GM23338 (cell line): ENCODE measurements at regions not wholly inside any gene's neighbourhood (a gene's known extent, or its start where the extent isn't known, plus 50 kb on each side); places are given as distances from the start of the nearest gene placed in this dataset.

Source experiments
- ATAC-seq: fragments of 200-7000 bp; cut with Tn5 transposase; 3 replicates; pipeline ENCODE4 v1.9.1; 2020
- DNase-seq: peaks from one replicate; pipeline ENCODE4 v3.0.0-alpha.2; 2015; ENCODE audit warnings: low spot score
- H2AFZ ChIP-seq: fragments of 200-600 bp; sonication (generic); 2 replicates; pipeline ENCODE4 v1.8.0; 2016; ENCODE audit warnings: antibody characterized with exemption, mild to moderate bottlenecking, moderate library complexity
- H3F3A ChIP-seq: fragments of 200-600 bp; sonication (generic); replicated peaks from 2 replicates; pipeline ENCODE4 v1.8.0; 2017; ENCODE audit warnings: antibody characterized with exemption, mixed run types, low read depth
- H3K27ac ChIP-seq: fragments of 200-600 bp; sonication (generic); 2 replicates; pipeline ENCODE4 v1.6.1; 2016; ENCODE audit warnings: low read depth
- H3K27me3 ChIP-seq: fragments of 200-600 bp; sonication (generic); 2 replicates; pipeline ENCODE4 v1.8.0; 2016; ENCODE audit warnings: mild to moderate bottlenecking, mixed run types, moderate library complexity; ENCODE audit not compliant: insufficient read depth
- H3K36me3 ChIP-seq: fragments of 200-600 bp; sonication (generic); 2 replicates; pipeline ENCODE4 v1.8.0; 2016; ENCODE audit warnings: mild to moderate bottlenecking; ENCODE audit not compliant: insufficient read depth
- H3K4me1 ChIP-seq: fragments of 200-600 bp; sonication (generic); 2 replicates; pipeline ENCODE4 v1.8.0; 2016; ENCODE audit warnings: mild to moderate bottlenecking, moderate library complexity; ENCODE audit not compliant: insufficient read depth
- H3K4me2 ChIP-seq: fragments of 200-600 bp; sonication (generic); 2 replicates; pipeline ENCODE4 v1.7.1; 2017; ENCODE audit warnings: mixed run types
- H3K4me3 ChIP-seq: fragments of 200-600 bp; sonication (generic); 2 replicates; pipeline ENCODE4 v1.6.1; 2016; ENCODE audit warnings: mixed run types
- H3K79me2 ChIP-seq: fragments of 200-600 bp; sonication (generic); replicated peaks from 2 replicates; pipeline ENCODE4 v1.8.0; 2017; ENCODE audit warnings: mild to moderate bottlenecking; ENCODE audit not compliant: insufficient read depth
- H3K9me2 ChIP-seq: fragments of 200-600 bp; sonication (generic); 2 replicates; pipeline ENCODE4 v1.8.0; 2017; ENCODE audit not compliant: insufficient read depth
- H4K20me1 ChIP-seq: fragments of 200-600 bp; sonication (generic); replicated peaks from 2 replicates; pipeline ENCODE4 v1.8.0; 2017; ENCODE audit warnings: mild to moderate bottlenecking; ENCODE audit not compliant: insufficient read depth
- H3K27ac Mint-ChIP-seq: 2 replicates; pipeline ENCODE4 v1.8.0; 2020; ENCODE audit warnings: inconsistent platforms, mild to moderate bottlenecking, moderate library complexity, mixed read lengths
- H3K27me3 Mint-ChIP-seq: 3 replicates; pipeline ENCODE4 v1.8.0; 2022; ENCODE audit warnings: low read depth, mild to moderate bottlenecking, moderate library complexity, mixed read lengths, inconsistent platforms; ENCODE audit not compliant: insufficient read depth, poor library complexity
- H3K36me3 Mint-ChIP-seq: 3 replicates; pipeline ENCODE4 v1.8.0; 2021; ENCODE audit warnings: low read depth, mild to moderate bottlenecking, inconsistent platforms, moderate library complexity, mixed read lengths
- H3K4me1 Mint-ChIP-seq: 3 replicates; pipeline ENCODE4 v1.8.0; 2020; ENCODE audit warnings: mild to moderate bottlenecking, inconsistent platforms, mixed read lengths
- H3K4me3 Mint-ChIP-seq: 3 replicates; pipeline ENCODE4 v1.8.0; 2021; ENCODE audit warnings: moderate library complexity, mild to moderate bottlenecking, inconsistent platforms, mixed read lengths
- H3K9me3 Mint-ChIP-seq: 3 replicates; pipeline ENCODE4 v1.8.0; 2020; ENCODE audit warnings: moderate library complexity, mild to moderate bottlenecking, inconsistent platforms, mixed read lengths
- CREB1 ChIP-seq: fragments of 250-450 bp; sonication (Bioruptor Pico); IDR thresholded peaks from 2 replicates; pipeline ENCODE4 v1.5.0; 2020; ENCODE audit warnings: low read depth, mild to moderate bottlenecking, moderate library complexity
- JUNB ChIP-seq: IDR thresholded peaks from one replicate; pipeline ENCODE4 v1.6.1; 2016; ENCODE audit warnings: antibody characterized with exemption; ENCODE audit not compliant: unreplicated experiment
- REST ChIP-seq: IDR thresholded peaks from one replicate; pipeline ENCODE4 v1.6.1; 2018; ENCODE audit warnings: antibody characterized with exemption; ENCODE audit not compliant: unreplicated experiment
- STAT1 ChIP-seq: IDR thresholded peaks from one replicate; pipeline ENCODE4 v1.6.1; 2016; ENCODE audit warnings: antibody characterized with exemption; ENCODE audit not compliant: unreplicated experiment
- ZNF114 ChIP-seq: fragments of 250-450 bp; sonication (Bioruptor Pico); IDR thresholded peaks from 2 replicates; pipeline ENCODE4 v1.5.0; 2020; ENCODE audit warnings: mild to moderate bottlenecking, moderate library complexity
- ZNF331 ChIP-seq: fragments of 250-450 bp; sonication (Bioruptor Pico); IDR thresholded peaks from 2 replicates; pipeline ENCODE4 v1.5.0; 2020; ENCODE audit warnings: low read depth, mild to moderate bottlenecking, moderate library complexity
- TF ChIP-seq, protein P1 (sequence below): fragments of 250-450 bp; sonication (Bioruptor Pico); IDR thresholded peaks from 2 replicates; pipeline ENCODE4 v1.5.0; 2020; ENCODE audit warnings: mild to moderate bottlenecking, moderate library complexity
- TF ChIP-seq, protein P2 (sequence below): IDR thresholded peaks from 2 replicates; pipeline ENCODE4 v1.6.1; 2016; ENCODE audit warnings: antibody characterized with exemption
- TF ChIP-seq, protein P3 (sequence below), 2 experiments: fragments of 200-600 bp in 1 of 2; sonication (generic) in 1 of 2; conservative IDR thresholded peaks; 2 replicates each; pipeline versions ENCODE4 v1.5.1 to v1.6.1; 2016 to 2017; ENCODE audit warnings: antibody characterized with exemption in 2 of 2, low read depth in 2 of 2, mild to moderate bottlenecking in 2 of 2, moderate library complexity in 1 of 2

GRCh38 chr3:194276768-194277103 is 74.4 kb downstream of the CPN2 start:
- Mint-ChIP-seq H3K27ac (no peak overlapping the region), H3K27me3 (peaks cover 40% of the 10 kb centered on the region), H3K4me1 (peaks cover 25% of the 10 kb centered on the region), H3K36me3 (peaks cover 13% of the 10 kb centered on the region), H3K4me3 (no peak overlapping the region), H3K9me3 (peaks cover 18% of the 10 kb centered on the region)
- Histone ChIP-seq H3K27ac (no peak overlapping the region), H2AFZ (peak overlapping the region; percentile 83; the same call in 1 of the 2 replicates), H3K4me1 (peaks cover 14% of the 10 kb centered on the region), H3F3A (peaks cover 15% of the 10 kb centered on the region), H3K4me2 (no peak overlapping the region), H3K79me2 (no peaks in the 10 kb centered on the region), H3K36me3 (no peaks in the 10 kb centered on the region), H3K27me3 (no peaks in the 10 kb centered on the region), H3K9me2 (no peaks in the 10 kb centered on the region), H4K20me1 (no peaks in the 10 kb centered on the region), H3K4me3 (no peak overlapping the region)
- no peak for ATAC-seq
- DNase-seq = no peak
- TF ChIP-seq, protein P1, sequence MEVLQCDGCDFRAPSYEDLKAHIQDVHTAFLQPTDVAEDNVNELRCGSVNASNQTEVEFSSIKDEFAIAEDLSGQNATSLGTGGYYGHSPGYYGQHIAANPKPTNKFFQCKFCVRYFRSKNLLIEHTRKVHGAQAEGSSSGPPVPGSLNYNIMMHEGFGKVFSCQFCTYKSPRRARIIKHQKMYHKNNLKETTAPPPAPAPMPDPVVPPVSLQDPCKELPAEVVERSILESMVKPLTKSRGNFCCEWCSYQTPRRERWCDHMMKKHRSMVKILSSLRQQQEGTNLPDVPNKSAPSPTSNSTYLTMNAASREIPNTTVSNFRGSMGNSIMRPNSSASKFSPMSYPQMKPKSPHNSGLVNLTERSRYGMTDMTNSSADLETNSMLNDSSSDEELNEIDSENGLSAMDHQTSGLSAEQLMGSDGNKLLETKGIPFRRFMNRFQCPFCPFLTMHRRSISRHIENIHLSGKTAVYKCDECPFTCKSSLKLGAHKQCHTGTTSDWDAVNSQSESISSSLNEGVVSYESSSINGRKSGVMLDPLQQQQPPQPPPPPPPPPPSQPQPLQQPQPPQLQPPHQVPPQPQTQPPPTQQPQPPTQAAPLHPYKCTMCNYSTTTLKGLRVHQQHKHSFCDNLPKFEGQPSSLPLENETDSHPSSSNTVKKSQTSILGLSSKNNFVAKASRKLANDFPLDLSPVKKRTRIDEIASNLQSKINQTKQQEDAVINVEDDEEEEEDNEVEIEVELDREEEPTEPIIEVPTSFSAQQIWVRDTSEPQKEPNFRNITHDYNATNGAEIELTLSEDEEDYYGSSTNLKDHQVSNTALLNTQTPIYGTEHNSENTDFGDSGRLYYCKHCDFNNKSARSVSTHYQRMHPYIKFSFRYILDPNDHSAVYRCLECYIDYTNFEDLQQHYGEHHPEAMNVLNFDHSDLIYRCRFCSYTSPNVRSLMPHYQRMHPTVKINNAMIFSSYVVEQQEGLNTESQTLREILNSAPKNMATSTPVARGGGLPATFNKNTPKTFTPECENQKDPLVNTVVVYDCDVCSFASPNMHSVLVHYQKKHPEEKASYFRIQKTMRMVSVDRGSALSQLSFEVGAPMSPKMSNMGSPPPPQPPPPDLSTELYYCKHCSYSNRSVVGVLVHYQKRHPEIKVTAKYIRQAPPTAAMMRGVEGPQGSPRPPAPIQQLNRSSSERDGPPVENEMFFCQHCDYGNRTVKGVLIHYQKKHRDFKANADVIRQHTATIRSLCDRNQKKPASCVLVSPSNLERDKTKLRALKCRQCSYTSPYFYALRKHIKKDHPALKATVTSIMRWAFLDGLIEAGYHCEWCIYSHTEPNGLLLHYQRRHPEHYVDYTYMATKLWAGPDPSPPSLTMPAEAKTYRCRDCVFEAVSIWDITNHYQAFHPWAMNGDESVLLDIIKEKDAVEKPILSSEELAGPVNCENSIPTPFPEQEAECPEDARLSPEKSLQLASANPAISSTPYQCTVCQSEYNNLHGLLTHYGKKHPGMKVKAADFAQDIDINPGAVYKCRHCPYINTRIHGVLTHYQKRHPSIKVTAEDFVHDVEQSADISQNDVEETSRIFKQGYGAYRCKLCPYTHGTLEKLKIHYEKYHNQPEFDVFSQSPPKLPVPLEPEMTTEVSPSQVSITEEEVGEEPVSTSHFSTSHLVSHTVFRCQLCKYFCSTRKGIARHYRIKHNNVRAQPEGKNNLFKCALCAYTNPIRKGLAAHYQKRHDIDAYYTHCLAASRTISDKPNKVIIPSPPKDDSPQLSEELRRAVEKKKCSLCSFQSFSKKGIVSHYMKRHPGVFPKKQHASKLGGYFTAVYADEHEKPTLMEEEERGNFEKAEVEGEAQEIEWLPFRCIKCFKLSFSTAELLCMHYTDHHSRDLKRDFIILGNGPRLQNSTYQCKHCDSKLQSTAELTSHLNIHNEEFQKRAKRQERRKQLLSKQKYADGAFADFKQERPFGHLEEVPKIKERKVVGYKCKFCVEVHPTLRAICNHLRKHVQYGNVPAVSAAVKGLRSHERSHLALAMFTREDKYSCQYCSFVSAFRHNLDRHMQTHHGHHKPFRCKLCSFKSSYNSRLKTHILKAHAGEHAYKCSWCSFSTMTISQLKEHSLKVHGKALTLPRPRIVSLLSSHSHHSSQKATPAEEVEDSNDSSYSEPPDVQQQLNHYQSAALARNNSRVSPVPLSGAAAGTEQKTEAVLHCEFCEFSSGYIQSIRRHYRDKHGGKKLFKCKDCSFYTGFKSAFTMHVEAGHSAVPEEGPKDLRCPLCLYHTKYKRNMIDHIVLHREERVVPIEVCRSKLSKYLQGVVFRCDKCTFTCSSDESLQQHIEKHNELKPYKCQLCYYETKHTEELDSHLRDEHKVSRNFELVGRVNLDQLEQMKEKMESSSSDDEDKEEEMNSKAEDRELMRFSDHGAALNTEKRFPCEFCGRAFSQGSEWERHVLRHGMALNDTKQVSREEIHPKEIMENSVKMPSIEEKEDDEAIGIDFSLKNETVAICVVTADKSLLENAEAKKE (CRISPR knock-in tag) = no peak
- TF ChIP-seq STAT1 = no peak
- TF ChIP-seq, protein P2, sequence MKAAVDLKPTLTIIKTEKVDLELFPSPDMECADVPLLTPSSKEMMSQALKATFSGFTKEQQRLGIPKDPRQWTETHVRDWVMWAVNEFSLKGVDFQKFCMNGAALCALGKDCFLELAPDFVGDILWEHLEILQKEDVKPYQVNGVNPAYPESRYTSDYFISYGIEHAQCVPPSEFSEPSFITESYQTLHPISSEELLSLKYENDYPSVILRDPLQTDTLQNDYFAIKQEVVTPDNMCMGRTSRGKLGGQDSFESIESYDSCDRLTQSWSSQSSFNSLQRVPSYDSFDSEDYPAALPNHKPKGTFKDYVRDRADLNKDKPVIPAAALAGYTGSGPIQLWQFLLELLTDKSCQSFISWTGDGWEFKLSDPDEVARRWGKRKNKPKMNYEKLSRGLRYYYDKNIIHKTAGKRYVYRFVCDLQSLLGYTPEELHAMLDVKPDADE = no peak
- no peak for TF ChIP-seq JUNB
- TF ChIP-seq REST = no peak
- no peak for TF ChIP-seq CREB1 (CRISPR knock-in tag)
- TF ChIP-seq ZNF114 (CRISPR knock-in tag) = no peak
- no peak for TF ChIP-seq ZNF331 (CRISPR knock-in tag)
- TF ChIP-seq, protein P3, sequence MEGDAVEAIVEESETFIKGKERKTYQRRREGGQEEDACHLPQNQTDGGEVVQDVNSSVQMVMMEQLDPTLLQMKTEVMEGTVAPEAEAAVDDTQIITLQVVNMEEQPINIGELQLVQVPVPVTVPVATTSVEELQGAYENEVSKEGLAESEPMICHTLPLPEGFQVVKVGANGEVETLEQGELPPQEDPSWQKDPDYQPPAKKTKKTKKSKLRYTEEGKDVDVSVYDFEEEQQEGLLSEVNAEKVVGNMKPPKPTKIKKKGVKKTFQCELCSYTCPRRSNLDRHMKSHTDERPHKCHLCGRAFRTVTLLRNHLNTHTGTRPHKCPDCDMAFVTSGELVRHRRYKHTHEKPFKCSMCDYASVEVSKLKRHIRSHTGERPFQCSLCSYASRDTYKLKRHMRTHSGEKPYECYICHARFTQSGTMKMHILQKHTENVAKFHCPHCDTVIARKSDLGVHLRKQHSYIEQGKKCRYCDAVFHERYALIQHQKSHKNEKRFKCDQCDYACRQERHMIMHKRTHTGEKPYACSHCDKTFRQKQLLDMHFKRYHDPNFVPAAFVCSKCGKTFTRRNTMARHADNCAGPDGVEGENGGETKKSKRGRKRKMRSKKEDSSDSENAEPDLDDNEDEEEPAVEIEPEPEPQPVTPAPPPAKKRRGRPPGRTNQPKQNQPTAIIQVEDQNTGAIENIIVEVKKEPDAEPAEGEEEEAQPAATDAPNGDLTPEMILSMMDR (conservative IDR thresholded peaks at IDR 0.05; ENCODE audit: low read depth in 2 of 2) = no peak
